ENCODE measurements at regions not wholly inside any gene's neighbourhood (a gene's known extent, or its start where the extent isn't known, plus 50 kb on each side); places are given as distances from the start of the nearest gene placed in this dataset.
"Not testable (repeated sequence)": the region's sequence is repeated elsewhere in the genome, so short reads cannot be mapped to it uniquely, and the experiment has no call there.

DNA sequence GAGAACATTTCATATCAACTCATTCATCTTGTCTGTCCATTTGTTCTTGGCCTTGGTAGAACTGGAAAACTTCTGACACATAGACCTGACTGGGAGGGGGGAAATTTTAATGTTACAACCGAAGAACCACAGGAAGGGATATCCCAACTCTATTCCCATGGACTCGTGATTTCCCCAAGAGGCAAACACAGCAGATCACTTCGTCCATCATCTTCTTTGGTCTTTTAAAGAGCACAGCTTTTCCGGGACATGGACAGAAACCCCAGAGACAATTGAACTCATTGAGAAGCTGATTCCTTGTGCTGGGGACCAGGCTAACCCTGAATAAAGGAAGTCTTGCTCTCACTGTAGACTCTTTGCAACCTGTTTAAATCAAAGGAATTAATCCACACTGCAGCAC is 66.3 kb upstream of the TMEM170B start:
- Mint-ChIP-seq H3K27ac (no peak overlapping the region), H3K4me1 (ENCODE audit: unreplicated experiment) (peaks cover 14% of the 10 kb centered on the region), H3K27me3 (peaks cover 3% of the 10 kb centered on the region), H3K9me3 (no peaks in the 10 kb centered on the region), H3K36me3 (no peaks in the 10 kb centered on the region), H3K4me3 (no peak overlapping the region)
- no peak for TF ChIP-seq CTCF (conservative IDR thresholded peaks at IDR 0.05)
- DNase-seq (ENCODE audit: extremely low spot score, unreplicated experiment): no peak

GRCh38 chr6:11469684-11470083 is 67.9 kb upstream of the TMEM170B start:
- H3K27me3 Mint-ChIP-seq: peaks cover 3% of the 10 kb centered on the region
- TF ChIP-seq CTCF (conservative IDR thresholded peaks at IDR 0.05): no peak
- no peaks in the 10 kb centered on the region for H3K36me3 Mint-ChIP-seq
- H3K4me1 Mint-ChIP-seq (ENCODE audit: unreplicated experiment): peaks cover 7% of the 10 kb centered on the region
- no peak overlapping the region for H3K4me3 Mint-ChIP-seq
- no peak overlapping the region for H3K27ac Mint-ChIP-seq
- H3K9me3 Mint-ChIP-seq: no peaks in the 10 kb centered on the region
- no peak for DNase-seq (ENCODE audit: extremely low spot score, unreplicated experiment)

GRCh38 chr6:11468271-11468670 is 69.3 kb upstream of the TMEM170B start:
- not testable (repeated sequence) for H3K27me3 Mint-ChIP-seq; DNase-seq (ENCODE audit: extremely low spot score, unreplicated experiment); H3K4me3 Mint-ChIP-seq; H3K36me3 Mint-ChIP-seq; H3K27ac Mint-ChIP-seq; H3K4me1 Mint-ChIP-seq (ENCODE audit: unreplicated experiment); H3K9me3 Mint-ChIP-seq

GRCh38 chr6:11467364-11467763 is 70.2 kb upstream of the TMEM170B start:
- no peak overlapping the region for H3K27ac Mint-ChIP-seq
- H3K27me3 Mint-ChIP-seq: no peaks in the 10 kb centered on the region
- no peak overlapping the region for H3K4me3 Mint-ChIP-seq
- H3K4me1 Mint-ChIP-seq (ENCODE audit: unreplicated experiment): no peaks in the 10 kb centered on the region
- H3K9me3 Mint-ChIP-seq: no peaks in the 10 kb centered on the region
- DNase-seq (ENCODE audit: extremely low spot score, unreplicated experiment): no peak
- no peaks in the 10 kb centered on the region for H3K36me3 Mint-ChIP-seq
- no peak for TF ChIP-seq CTCF (conservative IDR thresholded peaks at IDR 0.05)

DNA sequence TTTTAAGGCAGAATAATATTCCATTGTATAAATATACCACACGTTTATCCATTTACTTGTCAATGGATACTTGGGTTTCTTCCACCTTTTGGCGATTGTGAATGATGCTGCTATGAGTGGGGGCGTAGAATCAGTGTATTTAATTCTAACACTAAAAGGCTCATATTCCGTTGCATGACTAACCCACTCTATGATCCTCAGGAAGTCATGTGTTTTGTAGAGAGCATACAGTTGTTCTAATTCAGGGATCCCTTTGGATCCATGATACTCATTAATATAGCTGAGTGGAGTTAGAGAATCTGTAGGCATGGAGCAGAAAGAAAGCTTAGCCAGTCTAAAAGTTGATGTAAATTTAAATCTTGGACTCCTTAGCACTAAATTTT is 74.2 kb upstream of the TMEM170B start:
- H3K27ac Mint-ChIP-seq: no peak overlapping the region
- H3K36me3 Mint-ChIP-seq: no peaks in the 10 kb centered on the region
- no peaks in the 10 kb centered on the region for H3K27me3 Mint-ChIP-seq
- TF ChIP-seq CTCF (conservative IDR thresholded peaks at IDR 0.05): no peak
- no peaks in the 10 kb centered on the region for H3K4me1 Mint-ChIP-seq (ENCODE audit: unreplicated experiment)
- no peak overlapping the region for H3K4me3 Mint-ChIP-seq
- no peaks in the 10 kb centered on the region for H3K9me3 Mint-ChIP-seq
- no peak for DNase-seq (ENCODE audit: extremely low spot score, unreplicated experiment)

DNA sequence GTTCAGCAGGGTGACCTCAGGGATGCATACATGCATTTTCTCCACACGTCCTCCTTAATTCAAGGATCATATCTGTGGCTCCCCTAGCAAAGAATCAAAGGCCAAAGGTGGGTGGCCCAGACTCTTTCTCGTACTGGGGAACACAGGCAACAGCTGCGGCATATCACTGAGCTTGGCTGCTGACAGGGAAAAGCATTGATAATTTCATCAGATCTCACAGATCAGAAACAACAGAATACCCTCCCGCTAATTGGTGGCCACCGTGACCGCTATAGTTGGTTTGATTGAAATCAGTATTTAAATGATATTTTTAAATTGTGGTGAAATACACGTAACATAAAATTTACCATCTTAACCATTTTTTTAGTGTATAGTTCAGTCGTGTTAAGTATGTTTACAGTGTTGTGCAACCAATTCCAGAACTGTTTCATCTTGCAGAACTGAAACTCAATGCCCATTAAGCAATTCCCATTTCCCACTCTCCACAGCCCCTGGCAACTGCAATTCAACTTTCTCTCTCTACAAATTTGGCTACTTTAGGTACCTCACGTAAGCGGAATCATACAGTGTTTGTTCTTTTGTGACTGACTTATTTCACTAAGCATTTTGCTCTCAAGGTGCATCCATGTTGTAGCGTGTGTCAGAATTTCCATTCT is 74.7 kb upstream of the TMEM170B start:
- no peaks in the 10 kb centered on the region for H3K36me3 Mint-ChIP-seq
- no peak overlapping the region for H3K27ac Mint-ChIP-seq
- no peak for DNase-seq (ENCODE audit: extremely low spot score, unreplicated experiment)
- H3K27me3 Mint-ChIP-seq: no peaks in the 10 kb centered on the region
- H3K9me3 Mint-ChIP-seq: no peaks in the 10 kb centered on the region
- H3K4me1 Mint-ChIP-seq (ENCODE audit: unreplicated experiment): no peaks in the 10 kb centered on the region
- H3K4me3 Mint-ChIP-seq: no peak overlapping the region
- TF ChIP-seq CTCF (conservative IDR thresholded peaks at IDR 0.05): no peak
